ENCODE measurements at regions not wholly inside any gene's neighbourhood (a gene's known extent, or its start where the extent isn't known, plus 50 kb on each side); places are given as distances from the start of the nearest gene placed in this dataset.
"Not testable (repeated sequence)": the region's sequence is repeated elsewhere in the genome, so short reads cannot be mapped to it uniquely, and the experiment has no call there.

- H3K36me3 ChIP-seq (ENCODE audit: control insufficient read depth, insufficient read depth, low read length); POLR2A ChIA-PET; H3K9me3 ChIP-seq (ENCODE audit: control insufficient read depth, insufficient read depth, low read depth, low read length); BruUV-seq (replicated peaks); H3K27ac ChIP-seq (ENCODE audit: low read length); in situ Hi-C loops (cut with HindIII; ENCODE audit: low pct_unique_long_range_greater_than_20kb, low sequenced_read_pairs); H3K4me1 ChIP-seq (ENCODE audit: control insufficient read depth, insufficient read depth, low read length); H3K27me3 ChIP-seq (ENCODE audit: control insufficient read depth, insufficient read depth, low read length); intact Hi-C loops (cut with micrococcal nuclease; ENCODE audit: unreplicated experiment); CTCF ChIA-PET: not testable (repeated sequence)
- ATAC-seq (peak; percentile 95), DNase-seq (ENCODE audit: low read depth, low spot score) (peak; percentile 53)
- H3K4me3 ChIP-seq (ENCODE audit: low read depth in 2 of 2, low read length in 2 of 2) = peak overlapping the region; percentile 30 to 51
These were observed 89.7 kb upstream of the ZNF322 start for GRCh38 chr6:26749126-26749758.

- CTCF ChIA-PET; POLR2A ChIA-PET; BruUV-seq (replicated peaks); H3K4me1 ChIP-seq (ENCODE audit: control insufficient read depth, insufficient read depth, low read length); in situ Hi-C loops (cut with HindIII; ENCODE audit: low pct_unique_long_range_greater_than_20kb, low sequenced_read_pairs); H3K36me3 ChIP-seq (ENCODE audit: control insufficient read depth, insufficient read depth, low read length); H3K27me3 ChIP-seq (ENCODE audit: control insufficient read depth, insufficient read depth, low read length); H3K9me3 ChIP-seq (ENCODE audit: control insufficient read depth, insufficient read depth, low read depth, low read length); H3K27ac ChIP-seq (ENCODE audit: low read length); intact Hi-C loops (cut with micrococcal nuclease; ENCODE audit: unreplicated experiment): not testable (repeated sequence)
- 0 out of 4 replicates have a peak, but pooled peaks of 1 of the 2 experiments have one; percentile 33 for TF ChIP-seq REST (IDR thresholded peaks at IDR 0.05; ENCODE audit: insufficient read depth in 1 of 2, low read depth in 2 of 2, low read length in 1 of 2)
- H3K4me3 ChIP-seq (ENCODE audit: low read depth in 2 of 2, low read length in 2 of 2) = peak overlapping the region in 1 of 2 experiments; percentile 51; a peak in 2 of 4 replicates
- DNase-seq (ENCODE audit: low read depth, low spot score) (peak; percentile 81), ATAC-seq (peak; percentile 93)
These were observed 90.2 kb upstream of the ZNF322 start for GRCh38 chr6:26749759-26750126.

- in situ Hi-C loops (cut with HindIII; ENCODE audit: low pct_unique_long_range_greater_than_20kb, low sequenced_read_pairs) = no loop called here
- CTCF ChIA-PET = no interaction called here
- BruUV-seq (replicated peaks) = no TSS peak
These were observed 94.7 kb upstream of the ZNF322 start for GRCh38 chr6:26754212-26754611.

More at GRCh38 chr6:26754212-26754611, 94.7 kb upstream of the ZNF322 start:
- Histone ChIP-seq H3K27ac (ENCODE audit: low read length) (no peak overlapping the region), H3K36me3 (ENCODE audit: control insufficient read depth, insufficient read depth, low read length) (no peaks in the 10 kb centered on the region), H3K9me3 (ENCODE audit: control insufficient read depth, insufficient read depth, low read depth, low read length) (no peaks in the 10 kb centered on the region), H3K27me3 (ENCODE audit: control insufficient read depth, insufficient read depth, low read length) (no peaks in the 10 kb centered on the region), H3K4me1 (ENCODE audit: control insufficient read depth, insufficient read depth, low read length) (no peaks in the 10 kb centered on the region; the same call in 1 of the 2 replicates), H3K4me3 (ENCODE audit: low read depth in 2 of 2, low read length in 2 of 2) (no peak overlapping the region)
- no peak for TF ChIP-seq POLR2AphosphoS5 (IDR thresholded peaks at IDR 0.05; ENCODE audit: low read depth, low read length)
- no peak for TF ChIP-seq TCF7L2 (IDR thresholded peaks at IDR 0.05; ENCODE audit: low read depth, low read length)
- TF ChIP-seq CTCF (IDR thresholded peaks at IDR 0.05) = no peak
- TF ChIP-seq SIN3A (IDR thresholded peaks at IDR 0.05; ENCODE audit: borderline replicate concordance, insufficient read depth, low read depth, low read length) = no peak
- no peak for TF ChIP-seq REST (IDR thresholded peaks at IDR 0.05; ENCODE audit: insufficient read depth in 1 of 2, low read depth in 2 of 2, low read length in 1 of 2)
- intact Hi-C loops (cut with micrococcal nuclease; ENCODE audit: unreplicated experiment) = no loop called here
- DNase-seq (ENCODE audit: low read depth, low spot score) (no peak), ATAC-seq (no peak)
- POLR2A ChIA-PET = no interaction called here

All from Panc1 (cell line).